HG03439 (cell line): ENCODE measurements at regions not wholly inside any gene's neighbourhood (a gene's known extent, or its start where the extent isn't known, plus 50 kb on each side); places are given as distances from the start of the nearest gene placed in this dataset.

Experiments used
- ATAC-seq: cut with Tn5 transposase; IDR thresholded peaks from one replicate; pipeline ENCODE4 v1.9.1; 2021; ENCODE audit warnings: mild to moderate bottlenecking, moderate library complexity; ENCODE audit not compliant: unreplicated experiment

- no peak for ATAC-seq
These were observed 1325.8 kb downstream of the TBC1D22A start for GRCh38 chr22:48088251-48088650.

- no peak for ATAC-seq
These were observed 1323.6 kb downstream of the TBC1D22A start for GRCh38 chr22:48085901-48086645.

GRCh38 chr22:48084729-48085050, 1322.2 kb downstream of the TBC1D22A start:
- ATAC-seq = no peak

GRCh38 chr22:48084041-48084728, 1321.7 kb downstream of the TBC1D22A start:
- ATAC-seq = no peak

- ATAC-seq = no peak
These were observed 1321.1 kb downstream of the TBC1D22A start for GRCh38 chr22:48083502-48083901.

- no peak for ATAC-seq
These were observed 1319.8 kb downstream of the TBC1D22A start for GRCh38 chr22:48082284-48082683.

GRCh38 chr22:48081281-48081680, 1318.8 kb downstream of the TBC1D22A start:
- no peak for ATAC-seq

GRCh38 chr22:48080316-48081165, 1318.1 kb downstream of the TBC1D22A start:
- ATAC-seq = no peak

GRCh38 chr22:48079505-48080290, 1317.2 kb downstream of the TBC1D22A start:
- ATAC-seq = no peak

GRCh38 chr22:48078825-48079224, 1316.4 kb downstream of the TBC1D22A start:
- no peak for ATAC-seq

- no peak for ATAC-seq
These were observed 1315.2 kb downstream of the TBC1D22A start for GRCh38 chr22:48077699-48078098.

- no peak for ATAC-seq
These were observed 1313.6 kb downstream of the TBC1D22A start for GRCh38 chr22:48076008-48076407.

GRCh38 chr22:48075604-48076003, 1313.2 kb downstream of the TBC1D22A start:
- ATAC-seq = no peak

GRCh38 chr22:48072777-48073176, 1310.3 kb downstream of the TBC1D22A start:
- ATAC-seq = no peak

GRCh38 chr22:48071828-48072227, 1309.4 kb downstream of the TBC1D22A start:
- no peak for ATAC-seq

GRCh38 chr22:48071305-48071704, 1308.9 kb downstream of the TBC1D22A start:
- no peak for ATAC-seq

- no peak for ATAC-seq
These were observed 1308.3 kb downstream of the TBC1D22A start for GRCh38 chr22:48070760-48071159.

GRCh38 chr22:48070083-48070482, 1307.6 kb downstream of the TBC1D22A start:
- no peak for ATAC-seq

GRCh38 chr22:48069256-48069655, 1306.8 kb downstream of the TBC1D22A start:
- ATAC-seq = no peak

- ATAC-seq = no peak
These were observed 1306.0 kb downstream of the TBC1D22A start for GRCh38 chr22:48068323-48068885.

GRCh38 chr22:48065892-48066291, 1303.4 kb downstream of the TBC1D22A start:
- ATAC-seq = no peak
